ENCODE measurements at regions not wholly inside any gene's neighbourhood (a gene's known extent, or its start where the extent isn't known, plus 50 kb on each side); places are given as distances from the start of the nearest gene placed in this dataset.
"Not testable (repeated sequence)": the region's sequence is repeated elsewhere in the genome, so short reads cannot be mapped to it uniquely, and the experiment has no call there.

- not testable (repeated sequence) for H3K4me3 Mint-ChIP-seq, H3K27me3 Mint-ChIP-seq
These were observed 320.1 kb upstream of the STXBP6 start for GRCh38 chr14:25370057-25370456.

GRCh38 chr14:25358330-25358729 is 308.4 kb upstream of the STXBP6 start:
- Mint-ChIP-seq H3K4me1 (no peaks in the 10 kb centered on the region), H3K27ac (no peak overlapping the region), H3K27me3 (no peaks in the 10 kb centered on the region), H3K4me3 (no peak overlapping the region), H3K36me3 (no peaks in the 10 kb centered on the region), H3K9me3 (peaks cover 0 to 3% (median 2%) of the 10 kb centered on the region in 3 donors)

More at GRCh38 chr14:25370057-25370456, 320.1 kb upstream of the STXBP6 start:
- H3K36me3 Mint-ChIP-seq, H3K4me1 Mint-ChIP-seq, H3K9me3 Mint-ChIP-seq, H3K27ac Mint-ChIP-seq: not testable (repeated sequence)

- H3K27me3 Mint-ChIP-seq = no peaks in the 10 kb centered on the region
- H3K27ac Mint-ChIP-seq = no peak overlapping the region
- H3K4me3 Mint-ChIP-seq = no peak overlapping the region
- H3K9me3 Mint-ChIP-seq = no peaks in the 10 kb centered on the region
- H3K4me1 Mint-ChIP-seq = no peaks in the 10 kb centered on the region
- H3K36me3 Mint-ChIP-seq = no peaks in the 10 kb centered on the region
These were observed 301.3 kb upstream of the STXBP6 start for GRCh38 chr14:25351269-25351668.

GRCh38 chr14:25350802-25351201 is 300.9 kb upstream of the STXBP6 start:
- no peak overlapping the region for H3K27ac Mint-ChIP-seq
- no peaks in the 10 kb centered on the region for H3K4me1 Mint-ChIP-seq
- H3K9me3 Mint-ChIP-seq = peaks cover 0 to 3% (median 0%) of the 10 kb centered on the region in 3 donors
- H3K27me3 Mint-ChIP-seq = no peaks in the 10 kb centered on the region
- H3K4me3 Mint-ChIP-seq = no peak overlapping the region
- no peaks in the 10 kb centered on the region for H3K36me3 Mint-ChIP-seq

GRCh38 chr14:25350021-25350420 is 300.1 kb upstream of the STXBP6 start:
- Mint-ChIP-seq H3K4me3 (no peak overlapping the region), H3K36me3 (no peaks in the 10 kb centered on the region), H3K4me1 (no peaks in the 10 kb centered on the region), H3K9me3 (peaks cover 2 to 5% (median 3%) of the 10 kb centered on the region in 3 donors), H3K27ac (no peak overlapping the region), H3K27me3 (no peaks in the 10 kb centered on the region)

GRCh38 chr14:25349269-25349668 is 299.3 kb upstream of the STXBP6 start:
- Mint-ChIP-seq H3K27ac (no peak overlapping the region), H3K27me3 (no peaks in the 10 kb centered on the region), H3K4me1 (no peaks in the 10 kb centered on the region), H3K4me3 (no peak overlapping the region), H3K36me3 (no peaks in the 10 kb centered on the region), H3K9me3 (peaks cover 5 to 9% (median 7%) of the 10 kb centered on the region in 3 donors)

GRCh38 chr14:25340882-25341281 is 290.9 kb upstream of the STXBP6 start:
- no peaks in the 10 kb centered on the region for H3K36me3 Mint-ChIP-seq
- H3K4me1 Mint-ChIP-seq = no peaks in the 10 kb centered on the region
- H3K4me3 Mint-ChIP-seq = no peak overlapping the region
- no peak overlapping the region for H3K27ac Mint-ChIP-seq
- peaks cover 11 to 47% (median 16%) of the 10 kb centered on the region in 3 donors for H3K9me3 Mint-ChIP-seq
- H3K27me3 Mint-ChIP-seq = no peaks in the 10 kb centered on the region

- H3K4me3 Mint-ChIP-seq = no peak overlapping the region
- H3K27ac Mint-ChIP-seq = no peak overlapping the region
- peaks cover 0 to 8% (median 2%) of the 10 kb centered on the region in 3 donors for H3K9me3 Mint-ChIP-seq
- no peaks in the 10 kb centered on the region for H3K36me3 Mint-ChIP-seq
- no peaks in the 10 kb centered on the region for H3K4me1 Mint-ChIP-seq
- H3K27me3 Mint-ChIP-seq = no peaks in the 10 kb centered on the region
These were observed 272.8 kb upstream of the STXBP6 start for GRCh38 chr14:25322784-25323183.

GRCh38 chr14:25316007-25316406 is 266.1 kb upstream of the STXBP6 start:
- H3K9me3 Mint-ChIP-seq, H3K27me3 Mint-ChIP-seq, H3K4me1 Mint-ChIP-seq, H3K27ac Mint-ChIP-seq, H3K4me3 Mint-ChIP-seq, H3K36me3 Mint-ChIP-seq: not testable (repeated sequence)

GRCh38 chr14:25308244-25308643 is 258.3 kb upstream of the STXBP6 start:
- no peaks in the 10 kb centered on the region for H3K27me3 Mint-ChIP-seq
- no peak overlapping the region for H3K4me3 Mint-ChIP-seq
- H3K27ac Mint-ChIP-seq = no peak overlapping the region
- peaks cover 2% of the 10 kb centered on the region for H3K36me3 Mint-ChIP-seq
- H3K4me1 Mint-ChIP-seq = no peaks in the 10 kb centered on the region
- peaks cover 0 to 10% (median 2%) of the 10 kb centered on the region in 3 donors for H3K9me3 Mint-ChIP-seq

- H3K27ac Mint-ChIP-seq = no peak overlapping the region
- H3K36me3 Mint-ChIP-seq = peaks cover 5% of the 10 kb centered on the region
- H3K4me1 Mint-ChIP-seq = no peaks in the 10 kb centered on the region
- H3K27me3 Mint-ChIP-seq = no peaks in the 10 kb centered on the region
- peaks cover 0 to 5% (median 2%) of the 10 kb centered on the region in 3 donors for H3K9me3 Mint-ChIP-seq
- H3K4me3 Mint-ChIP-seq = no peak overlapping the region
These were observed 254.0 kb upstream of the STXBP6 start for GRCh38 chr14:25303934-25304333.

- peaks cover 0 to 4% (median 3%) of the 10 kb centered on the region in 3 donors for H3K9me3 Mint-ChIP-seq
- H3K36me3 Mint-ChIP-seq = peaks cover 2% of the 10 kb centered on the region
- no peak overlapping the region for H3K4me3 Mint-ChIP-seq
- H3K27me3 Mint-ChIP-seq = no peaks in the 10 kb centered on the region
- no peak overlapping the region for H3K27ac Mint-ChIP-seq
- H3K4me1 Mint-ChIP-seq = no peaks in the 10 kb centered on the region
These were observed 248.3 kb upstream of the STXBP6 start for GRCh38 chr14:25298238-25298637.

- H3K27ac Mint-ChIP-seq, H3K9me3 Mint-ChIP-seq, H3K4me1 Mint-ChIP-seq: not testable (repeated sequence)
These were observed 240.2 kb upstream of the STXBP6 start for GRCh38 chr14:25290154-25290553.

GRCh38 chr14:25274529-25274928 is 224.6 kb upstream of the STXBP6 start:
- Mint-ChIP-seq H3K4me3 (no peak overlapping the region), H3K4me1 (peaks cover 0 to 2% (median 0%) of the 10 kb centered on the region in 3 donors), H3K36me3 (no peaks in the 10 kb centered on the region), H3K9me3 (peaks cover 0 to 4% (median 0%) of the 10 kb centered on the region in 3 donors), H3K27me3 (no peaks in the 10 kb centered on the region), H3K27ac (no peak overlapping the region)

More at GRCh38 chr14:25290154-25290553, 240.2 kb upstream of the STXBP6 start:
- H3K27me3 Mint-ChIP-seq, H3K4me3 Mint-ChIP-seq, H3K36me3 Mint-ChIP-seq: not testable (repeated sequence)

GRCh38 chr14:25267186-25267585 is 217.2 kb upstream of the STXBP6 start:
- H3K27ac Mint-ChIP-seq = no peak overlapping the region
- peaks cover 0 to 2% (median 0%) of the 10 kb centered on the region in 3 donors for H3K4me1 Mint-ChIP-seq
- no peaks in the 10 kb centered on the region for H3K27me3 Mint-ChIP-seq
- no peak overlapping the region for H3K4me3 Mint-ChIP-seq
- no peaks in the 10 kb centered on the region for H3K36me3 Mint-ChIP-seq
- H3K9me3 Mint-ChIP-seq = peaks cover 2 to 12% (median 4%) of the 10 kb centered on the region in 3 donors

GRCh38 chr14:25259470-25259869 is 209.5 kb upstream of the STXBP6 start:
- Mint-ChIP-seq H3K27ac (no peak overlapping the region), H3K9me3 (peaks cover 0 to 8% (median 4%) of the 10 kb centered on the region in 3 donors), H3K4me3 (no peak overlapping the region), H3K4me1 (no peaks in the 10 kb centered on the region), H3K36me3 (no peaks in the 10 kb centered on the region), H3K27me3 (no peaks in the 10 kb centered on the region)

- H3K4me3 Mint-ChIP-seq = no peak overlapping the region
- peaks cover 0 to 4% (median 2%) of the 10 kb centered on the region in 3 donors for H3K9me3 Mint-ChIP-seq
- H3K27me3 Mint-ChIP-seq = no peaks in the 10 kb centered on the region
- H3K27ac Mint-ChIP-seq = no peak overlapping the region
- no peaks in the 10 kb centered on the region for H3K36me3 Mint-ChIP-seq
- H3K4me1 Mint-ChIP-seq = peaks cover 0 to 1% (median 0%) of the 10 kb centered on the region in 3 donors
These were observed 202.8 kb upstream of the STXBP6 start for GRCh38 chr14:25252793-25253192.

Measured in IgD-negative memory B cell (primary cell).